ENCODE measurements at regions not wholly inside any gene's neighbourhood (a gene's known extent, or its start where the extent isn't known, plus 50 kb on each side); places are given as distances from the start of the nearest gene placed in this dataset.
"Not testable (repeated sequence)": the region's sequence is repeated elsewhere in the genome, so short reads cannot be mapped to it uniquely, and the experiment has no call there.

DNA sequence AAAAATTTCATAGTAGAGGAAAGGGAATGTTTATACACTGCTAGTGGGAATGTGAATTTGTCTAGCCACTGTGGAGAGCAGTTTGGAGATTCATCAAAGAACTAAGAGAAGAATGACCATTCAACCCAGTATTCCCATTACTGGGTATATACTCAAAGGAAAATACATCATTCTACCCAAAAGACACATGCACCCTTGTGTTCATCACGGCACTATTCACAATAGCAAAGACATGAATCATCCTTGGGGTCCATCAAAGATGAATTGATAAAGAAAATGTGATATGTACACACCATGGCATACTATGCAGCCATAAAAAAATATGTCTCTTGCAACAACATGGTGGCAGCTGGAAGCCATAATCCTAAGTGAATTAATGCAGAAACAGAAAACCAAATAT lies 825.7 kb downstream of the TNS3 start:
- Histone ChIP-seq H3K27ac (ENCODE audit: low read depth, low read length) (no peak overlapping the region), H3K9ac (ENCODE audit: low read length in 5 of 5) (no peak overlapping the region)

DNA sequence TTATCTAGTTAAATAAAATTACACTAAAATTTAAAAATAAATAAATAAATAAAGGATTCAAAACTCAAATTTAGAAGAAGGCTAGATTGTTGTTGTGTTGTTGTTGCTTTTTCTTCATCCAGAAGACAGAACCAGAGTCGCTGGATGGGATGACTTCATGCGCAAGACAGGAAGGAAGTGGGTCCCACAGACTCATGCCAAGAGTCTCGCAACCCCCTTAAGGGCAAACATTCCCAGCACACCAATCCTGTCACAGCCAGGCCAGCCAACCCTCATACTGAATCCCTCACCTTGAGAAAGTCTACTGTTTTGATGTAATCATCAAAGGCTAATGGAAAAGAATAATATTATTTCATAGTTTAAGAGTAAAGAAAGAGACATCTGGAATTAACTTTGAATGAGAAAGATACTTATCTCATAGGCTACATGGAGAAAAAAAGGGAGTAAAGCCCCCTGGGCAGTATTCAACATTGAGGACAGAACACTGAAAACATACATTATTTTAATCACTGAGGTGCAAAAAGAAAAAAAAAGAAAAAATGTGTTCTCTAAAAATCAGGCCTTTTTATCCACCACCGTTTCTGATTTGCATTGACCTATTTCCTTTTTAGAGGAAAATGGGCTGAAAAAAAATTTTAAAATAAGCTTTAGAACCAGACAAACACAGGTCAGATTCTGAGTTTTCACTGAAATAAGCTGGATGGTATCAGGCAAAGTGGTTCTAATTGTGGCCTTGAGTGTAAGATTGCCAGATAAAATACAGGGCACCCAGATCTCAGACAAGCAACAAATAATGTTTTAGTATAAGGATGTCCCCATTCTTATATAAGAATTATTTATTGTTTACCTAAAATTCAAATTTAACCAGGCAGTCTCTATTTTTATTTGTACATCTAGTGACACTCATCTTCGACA lies 826.5 kb downstream of the TNS3 start:
- H3K9me3 ChIP-seq (ENCODE audit: control insufficient read depth in 5 of 5, low read length in 5 of 5): no peaks in the 10 kb centered on the region
- H3K9ac ChIP-seq (ENCODE audit: low read length in 5 of 5): no peak overlapping the region
- H3K27ac ChIP-seq (ENCODE audit: low read depth, low read length): no peak overlapping the region

More for the DNA sequence above, 825.7 kb downstream of the TNS3 start:
- no peaks in the 10 kb centered on the region for H3K27me3 ChIP-seq (ENCODE audit: control insufficient read depth in 5 of 5, insufficient read depth in 4 of 5, low read length in 5 of 5)
- H3K4me1 ChIP-seq (ENCODE audit: control insufficient read depth in 5 of 5, insufficient read depth in 5 of 5, low read length in 5 of 5): peaks cover 0 to 6% (median 0%) of the 10 kb centered on the region in 5 donors
- no peak overlapping the region for H3K4me3 ChIP-seq (ENCODE audit: low read depth in 1 of 5, low read length in 5 of 5)
- no peaks in the 10 kb centered on the region for H3K36me3 ChIP-seq (ENCODE audit: control insufficient read depth in 5 of 5, insufficient read depth in 5 of 5, low read length in 5 of 5)
- H3K9me3 ChIP-seq (ENCODE audit: control insufficient read depth in 5 of 5, low read length in 5 of 5): no peaks in the 10 kb centered on the region

GRCh38 chr7:46754140-46754720 lies 827.7 kb downstream of the TNS3 start:
- Histone ChIP-seq H3K36me3 (ENCODE audit: control insufficient read depth in 5 of 5, insufficient read depth in 5 of 5, low read length in 5 of 5) (no peaks in the 10 kb centered on the region), H3K9ac (ENCODE audit: low read length in 5 of 5) (no peak overlapping the region), H3K27ac (ENCODE audit: low read depth, low read length) (no peak overlapping the region), H3K9me3 (ENCODE audit: control insufficient read depth in 5 of 5, low read length in 5 of 5) (no peaks in the 10 kb centered on the region), H3K27me3 (ENCODE audit: control insufficient read depth in 5 of 5, insufficient read depth in 4 of 5, low read length in 5 of 5) (no peaks in the 10 kb centered on the region), H3K4me1 (ENCODE audit: control insufficient read depth in 5 of 5, insufficient read depth in 5 of 5, low read length in 5 of 5) (peaks cover 0 to 6% (median 0%) of the 10 kb centered on the region in 5 donors), H3K4me3 (ENCODE audit: low read depth in 1 of 5, low read length in 5 of 5) (no peak overlapping the region)

More for the DNA sequence above, 826.5 kb downstream of the TNS3 start:
- no peak overlapping the region for H3K4me3 ChIP-seq (ENCODE audit: low read depth in 1 of 5, low read length in 5 of 5)
- no peaks in the 10 kb centered on the region for H3K27me3 ChIP-seq (ENCODE audit: control insufficient read depth in 5 of 5, insufficient read depth in 4 of 5, low read length in 5 of 5)
- H3K36me3 ChIP-seq (ENCODE audit: control insufficient read depth in 5 of 5, insufficient read depth in 5 of 5, low read length in 5 of 5): no peaks in the 10 kb centered on the region
- H3K4me1 ChIP-seq (ENCODE audit: control insufficient read depth in 5 of 5, insufficient read depth in 5 of 5, low read length in 5 of 5): peaks cover 0 to 6% (median 0%) of the 10 kb centered on the region in 5 donors

GRCh38 chr7:46753662-46754061 lies 828.2 kb downstream of the TNS3 start:
- no peaks in the 10 kb centered on the region for H3K27me3 ChIP-seq (ENCODE audit: control insufficient read depth in 5 of 5, insufficient read depth in 4 of 5, low read length in 5 of 5)
- H3K9ac ChIP-seq (ENCODE audit: low read length in 5 of 5): no peak overlapping the region
- H3K4me1 ChIP-seq (ENCODE audit: control insufficient read depth in 5 of 5, insufficient read depth in 5 of 5, low read length in 5 of 5): peaks cover 0 to 6% (median 0%) of the 10 kb centered on the region in 5 donors
- H3K9me3 ChIP-seq (ENCODE audit: control insufficient read depth in 5 of 5, low read length in 5 of 5): no peaks in the 10 kb centered on the region
- H3K36me3 ChIP-seq (ENCODE audit: control insufficient read depth in 5 of 5, insufficient read depth in 5 of 5, low read length in 5 of 5): no peaks in the 10 kb centered on the region
- no peak overlapping the region for H3K4me3 ChIP-seq (ENCODE audit: low read depth in 1 of 5, low read length in 5 of 5)
- no peak overlapping the region for H3K27ac ChIP-seq (ENCODE audit: low read depth, low read length)

GRCh38 chr7:46752881-46753366 lies 829.0 kb downstream of the TNS3 start:
- Histone ChIP-seq H3K9ac (ENCODE audit: low read length in 5 of 5) (no peak overlapping the region), H3K9me3 (ENCODE audit: control insufficient read depth in 5 of 5, low read length in 5 of 5) (no peaks in the 10 kb centered on the region), H3K27ac (ENCODE audit: low read depth, low read length) (no peak overlapping the region), H3K27me3 (ENCODE audit: control insufficient read depth in 5 of 5, insufficient read depth in 4 of 5, low read length in 5 of 5) (no peaks in the 10 kb centered on the region), H3K4me1 (ENCODE audit: control insufficient read depth in 5 of 5, insufficient read depth in 5 of 5, low read length in 5 of 5) (peaks cover 0 to 6% (median 0%) of the 10 kb centered on the region in 5 donors), H3K4me3 (ENCODE audit: low read depth in 1 of 5, low read length in 5 of 5) (no peak overlapping the region), H3K36me3 (ENCODE audit: control insufficient read depth in 5 of 5, insufficient read depth in 5 of 5, low read length in 5 of 5) (no peaks in the 10 kb centered on the region)

DNA sequence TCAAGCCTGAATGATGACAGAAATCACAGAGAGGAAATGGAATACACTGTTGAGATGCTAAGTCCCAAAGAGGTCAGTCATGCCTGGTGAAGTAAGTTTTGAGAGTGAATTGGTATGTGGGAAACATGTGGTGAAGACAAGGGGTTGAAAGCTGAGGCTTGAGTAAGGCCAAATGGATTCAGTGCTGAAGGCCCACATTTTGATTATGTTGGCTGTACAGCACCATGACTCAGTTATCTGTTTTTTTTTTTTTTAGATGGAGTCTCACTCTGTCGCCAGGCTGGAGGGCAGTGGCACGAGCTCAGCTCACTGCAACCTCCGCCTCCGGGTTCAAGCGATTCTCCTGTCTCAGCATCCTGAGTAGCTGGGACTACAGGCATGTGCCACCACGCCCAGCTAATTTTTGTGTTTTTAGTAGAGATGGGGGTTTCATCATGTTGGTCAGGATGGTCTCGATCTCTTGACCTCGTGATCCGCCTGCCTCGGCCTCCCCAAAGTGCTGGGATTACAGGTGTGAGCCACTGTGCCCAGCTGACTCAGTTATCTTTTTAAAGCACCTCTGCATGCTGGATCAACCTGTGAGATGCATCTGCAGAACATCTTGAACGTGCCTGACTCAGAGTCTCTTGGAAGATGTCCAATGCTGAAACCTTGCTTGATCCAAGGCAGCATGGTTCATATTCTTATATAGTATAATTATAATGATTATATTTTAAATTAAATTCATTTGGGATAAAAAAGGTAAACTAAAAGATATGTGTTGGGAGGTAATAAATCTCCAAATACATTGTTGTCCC lies 829.8 kb downstream of the TNS3 start:
- not testable (repeated sequence) for H3K9ac ChIP-seq (ENCODE audit: low read length in 5 of 5); H3K4me3 ChIP-seq (ENCODE audit: low read depth in 1 of 5, low read length in 5 of 5); H3K27ac ChIP-seq (ENCODE audit: low read depth, low read length); H3K9me3 ChIP-seq (ENCODE audit: control insufficient read depth in 5 of 5, low read length in 5 of 5); H3K36me3 ChIP-seq (ENCODE audit: control insufficient read depth in 5 of 5, insufficient read depth in 5 of 5, low read length in 5 of 5); H3K27me3 ChIP-seq (ENCODE audit: control insufficient read depth in 5 of 5, insufficient read depth in 4 of 5, low read length in 5 of 5); H3K4me1 ChIP-seq (ENCODE audit: control insufficient read depth in 5 of 5, insufficient read depth in 5 of 5, low read length in 5 of 5)

- Histone ChIP-seq H3K9me3 (ENCODE audit: control insufficient read depth in 5 of 5, low read length in 5 of 5) (no peaks in the 10 kb centered on the region), H3K4me3 (ENCODE audit: low read depth in 1 of 5, low read length in 5 of 5) (no peak overlapping the region), H3K4me1 (ENCODE audit: control insufficient read depth in 5 of 5, insufficient read depth in 5 of 5, low read length in 5 of 5) (peaks cover 0 to 6% (median 0%) of the 10 kb centered on the region in 5 donors), H3K36me3 (ENCODE audit: control insufficient read depth in 5 of 5, insufficient read depth in 5 of 5, low read length in 5 of 5) (no peaks in the 10 kb centered on the region), H3K9ac (ENCODE audit: low read length in 5 of 5) (no peak overlapping the region), H3K27ac (ENCODE audit: low read depth, low read length) (no peak overlapping the region), H3K27me3 (ENCODE audit: control insufficient read depth in 5 of 5, insufficient read depth in 4 of 5, low read length in 5 of 5) (no peaks in the 10 kb centered on the region)
These were observed 830.4 kb upstream of the IGFBP3 start for GRCh38 chr7:46751471-46751870.

DNA sequence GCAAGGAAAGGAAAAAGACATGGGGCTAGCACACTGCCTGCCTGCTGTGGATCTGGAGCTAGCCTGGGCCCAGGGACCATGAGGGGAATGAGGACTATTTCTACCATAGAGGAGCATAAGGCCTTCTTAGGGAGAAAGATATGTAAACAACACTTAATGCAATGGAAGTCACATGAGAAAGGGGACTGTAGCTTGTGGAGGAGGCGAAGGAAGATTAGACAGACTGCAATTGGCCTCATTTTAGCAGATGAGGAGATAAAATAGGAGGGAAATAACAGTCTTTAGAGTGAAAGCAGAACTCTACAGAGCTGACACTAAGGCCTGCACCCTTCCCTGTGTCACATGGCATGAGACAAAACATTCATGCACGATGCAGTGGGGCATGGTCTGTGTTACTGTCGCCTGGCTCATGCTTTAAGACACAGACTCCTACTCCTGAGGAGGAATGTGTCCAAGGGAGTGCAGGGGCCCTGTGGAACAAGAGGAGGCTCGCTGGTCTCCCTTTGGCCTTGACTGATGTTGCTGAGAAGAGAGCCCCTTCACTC lies 829.3 kb upstream of the IGFBP3 start:
- Histone ChIP-seq H3K27me3 (ENCODE audit: control insufficient read depth in 5 of 5, insufficient read depth in 4 of 5, low read length in 5 of 5) (no peaks in the 10 kb centered on the region), H3K4me3 (ENCODE audit: low read depth in 1 of 5, low read length in 5 of 5) (no peak overlapping the region), H3K27ac (ENCODE audit: low read depth, low read length) (no peak overlapping the region), H3K9me3 (ENCODE audit: control insufficient read depth in 5 of 5, low read length in 5 of 5) (no peaks in the 10 kb centered on the region), H3K4me1 (ENCODE audit: control insufficient read depth in 5 of 5, insufficient read depth in 5 of 5, low read length in 5 of 5) (peaks cover 0 to 6% (median 0%) of the 10 kb centered on the region in 5 donors), H3K9ac (ENCODE audit: low read length in 5 of 5) (no peak overlapping the region), H3K36me3 (ENCODE audit: control insufficient read depth in 5 of 5, insufficient read depth in 5 of 5, low read length in 5 of 5) (no peaks in the 10 kb centered on the region)

DNA sequence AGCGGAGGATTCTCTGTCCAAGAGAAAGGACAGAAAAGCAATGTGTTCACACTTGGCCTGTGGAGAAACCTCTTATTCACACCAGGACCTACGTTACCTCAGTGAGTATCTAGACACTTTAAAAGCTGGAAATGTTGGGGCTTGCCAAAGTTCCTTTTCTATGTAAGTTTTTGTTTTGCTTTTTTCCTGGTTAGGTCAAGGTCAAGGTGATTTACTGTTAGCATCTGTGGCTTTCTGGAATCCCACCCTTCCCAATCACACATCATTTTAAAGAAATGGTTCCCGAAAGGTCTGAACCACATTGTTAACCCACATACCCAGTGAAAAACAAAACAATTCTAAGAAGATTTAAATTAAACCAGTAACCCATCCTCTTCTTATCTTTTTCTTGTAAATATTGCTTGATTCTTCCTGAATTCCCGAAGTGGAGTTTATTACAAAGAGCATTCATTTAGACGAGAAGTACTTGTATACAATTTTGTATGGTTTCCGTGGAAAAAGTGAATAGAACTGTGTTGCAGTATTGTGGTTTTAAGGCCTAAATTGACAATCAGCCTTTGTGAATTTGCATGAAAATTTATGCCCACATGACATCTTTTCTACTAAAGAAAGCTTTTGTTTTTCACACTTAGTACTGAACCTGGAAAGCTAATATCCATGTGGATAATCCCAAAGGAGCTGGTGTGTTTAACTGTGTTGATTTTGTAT lies 827.0 kb upstream of the IGFBP3 start:
- Histone ChIP-seq H3K4me3 (ENCODE audit: low read depth in 1 of 5, low read length in 5 of 5) (no peak overlapping the region), H3K27ac (ENCODE audit: low read depth, low read length) (no peak overlapping the region), H3K9ac (ENCODE audit: low read length in 5 of 5) (no peak overlapping the region), H3K27me3 (ENCODE audit: control insufficient read depth in 5 of 5, insufficient read depth in 4 of 5, low read length in 5 of 5) (no peaks in the 10 kb centered on the region), H3K4me1 (ENCODE audit: control insufficient read depth in 5 of 5, insufficient read depth in 5 of 5, low read length in 5 of 5) (peaks cover 0 to 4% (median 0%) of the 10 kb centered on the region in 5 donors), H3K36me3 (ENCODE audit: control insufficient read depth in 5 of 5, insufficient read depth in 5 of 5, low read length in 5 of 5) (no peaks in the 10 kb centered on the region), H3K9me3 (ENCODE audit: control insufficient read depth in 5 of 5, low read length in 5 of 5) (no peaks in the 10 kb centered on the region)
